B cell (primary cell): ENCODE measurements at regions not wholly inside any gene's neighbourhood (a gene's known extent, or its start where the extent isn't known, plus 50 kb on each side); places are given as distances from the start of the nearest gene placed in this dataset.

Source experiments
- ATAC-seq: fragments of 200-7000 bp; cut with Tn5 transposase; one replicate; pipeline ENCODE4 v1.10.0; 2021; ENCODE audit warnings: low read depth, mild to moderate bottlenecking, moderate number of reproducible peaks, moderate library complexity
- CTCF ChIA-PET: fragments of 350-600 bp; sonication (Branson Sonifier 250); formaldehyde crosslinking; loops from one replicate; lab custom pipeline; 2021; ENCODE audit warnings: antibody characterized with exemption, inconsistent platforms; lab: Charles Lee
- POLR2A ChIA-PET: fragments of 350-600 bp; sonication (Branson Sonifier 250); formaldehyde crosslinking; loops from one replicate; lab custom pipeline; 2021; ENCODE audit warnings: antibody characterized with exemption; lab: Charles Lee
- DNase-seq: peaks from one replicate; pipeline ENCODE4 v3.0.0; 2013
- H2AFZ ChIP-seq: 2 replicates; pipeline ENCODE4 v1.6.1; 2012; ENCODE audit warnings: mild to moderate bottlenecking, low read depth, low read length; ENCODE audit not compliant: insufficient read depth, poor library complexity, severe bottlenecking
- H3K27ac ChIP-seq, 2 donors: 1 replicate in 1 of 2; 2 replicates in 1 of 2; pipeline ENCODE4 v1.5.1; 2012 to 2013; ENCODE audit warnings: low read length in 2 of 2, mild to moderate bottlenecking in 2 of 2, moderate library complexity in 1 of 2
- H3K27me3 ChIP-seq, 4 experiments: fragments of 200-600 bp in 1 of 4; sonication (generic) in 1 of 4; replicated peaks in 1 of 4; 1 replicate in 2 of 4; 2 replicates in 2 of 4; pipeline versions ENCODE4 v1.6.1 to v1.7.0; 2013 to 2016; ENCODE audit warnings: low read length in 3 of 4, mild to moderate bottlenecking in 2 of 4, mixed read lengths in 1 of 4, moderate library complexity in 1 of 4; ENCODE audit not compliant: insufficient read depth in 4 of 4, control insufficient read depth in 3 of 4; ENCODE audit errors: control extremely low read depth in 1 of 4
- H3K36me3 ChIP-seq, 2 experiments: replicated peaks in 1 of 2; 1 replicate in 1 of 2; 2 replicates in 1 of 2; pipeline versions ENCODE4 v1.6.1 to v1.7.1; 2013; ENCODE audit warnings: low read length in 1 of 2; ENCODE audit not compliant: insufficient read depth in 2 of 2, control insufficient read depth in 1 of 2; ENCODE audit errors: control extremely low read depth in 1 of 2, extremely low read depth in 1 of 2
- H3K4me1 ChIP-seq, 2 donors: fragments of 200-600 bp in 1 of 2; sonication (generic) in 1 of 2; 1 replicate in 1 of 2; 2 replicates in 1 of 2; pipeline versions ENCODE4 v1.5.1 to v1.6.1; 2013 to 2017; ENCODE audit warnings: low read length in 2 of 2; ENCODE audit not compliant: control insufficient read depth in 2 of 2, insufficient read depth in 2 of 2
- H3K4me2 ChIP-seq: replicated peaks from 2 replicates; pipeline ENCODE3; 2012; ENCODE audit warnings: mild to moderate bottlenecking, low read depth, low read length; ENCODE audit not compliant: poor library complexity, severe bottlenecking
- H3K4me3 ChIP-seq, 5 experiments: fragments of 200-600 bp in 1 of 5; sonication (generic) in 1 of 5; 1 replicate in 3 of 5; 2 replicates in 2 of 5; pipeline versions ENCODE4 v1.5.1 to v1.7.0; 2011 to 2016; ENCODE audit warnings: low read length in 4 of 5, mild to moderate bottlenecking in 4 of 5, low read depth in 2 of 5, control low read depth in 1 of 5, moderate library complexity in 1 of 5; ENCODE audit not compliant: insufficient read depth in 1 of 5; ENCODE audit errors: control extremely low read depth in 1 of 5, extremely low read depth in 1 of 5
- H3K79me2 ChIP-seq: fragments of 200-600 bp; sonication (generic); one replicate; pipeline ENCODE4 v1.6.0; 2016; ENCODE audit warnings: low read length; ENCODE audit not compliant: control insufficient read depth, insufficient read depth
- H3K9ac ChIP-seq: fragments of 200-600 bp; sonication (generic); 2 replicates; pipeline ENCODE4 v1.6.1; 2017; ENCODE audit warnings: mild to moderate bottlenecking, low read length, moderate library complexity
- H3K9me3 ChIP-seq, 3 donors: one replicate each; pipeline versions ENCODE4 v1.6.1 to v1.7.1; 2013; ENCODE audit warnings: low read length in 2 of 3; ENCODE audit not compliant: control insufficient read depth in 2 of 3, insufficient read depth in 1 of 3; ENCODE audit errors: control extremely low read depth in 1 of 3
- H4K20me1 ChIP-seq: 2 replicates; pipeline ENCODE4 v1.6.0; 2012; ENCODE audit warnings: mild to moderate bottlenecking, low read length; ENCODE audit not compliant: insufficient read depth, control insufficient read depth, poor library complexity, severe bottlenecking
- H3K27ac Mint-ChIP-seq: one replicate; pipeline ENCODE4 v1.8.0; 2021; ENCODE audit warnings: mixed read lengths
- H3K27me3 Mint-ChIP-seq: one replicate; pipeline ENCODE4 v1.8.0; 2021; ENCODE audit warnings: mixed read lengths
- H3K4me1 Mint-ChIP-seq: one replicate; pipeline ENCODE4 v1.8.0; 2021; ENCODE audit warnings: mixed read lengths
- H3K4me3 Mint-ChIP-seq: one replicate; pipeline ENCODE4 v1.8.0; 2021; ENCODE audit warnings: mixed read lengths
- H3K9me3 Mint-ChIP-seq: one replicate; pipeline ENCODE4 v1.8.0; 2022; ENCODE audit warnings: mixed read lengths; ENCODE audit not compliant: insufficient read depth
- CTCF ChIP-seq: fragments of 200-600 bp; IDR thresholded peaks from one replicate; pipeline ENCODE4 v1.8.0; 2022; ENCODE audit warnings: antibody characterized with exemption, mild to moderate bottlenecking
- EZH2 ChIP-seq: IDR thresholded peaks from 2 replicates; pipeline ENCODE4 v1.6.1; 2012; ENCODE audit warnings: borderline replicate concordance, low read depth, mild to moderate bottlenecking, moderate library complexity, low read length; ENCODE audit not compliant: insufficient read depth, poor library complexity, severe bottlenecking
- WGBS: methylation state at CpG from one replicate; pipeline ENCODE4 v1.1.5; 2013; ENCODE audit warnings: missing lambda C conversion rate; ENCODE audit not compliant: insufficient coverage; 5-methylcytosine and 5-hydroxymethylcytosine counted together
- intact Hi-C: fragments of 100-400 bp; cut with micrococcal nuclease; formaldehyde crosslinking; loops from one replicate; pipeline ENCODE4 v1.10.0; 2022

- Histone ChIP-seq H3K9me3 (no peaks in the 10 kb centered on the region), H3K27ac (no peak overlapping the region), H3K36me3 (no peaks in the 10 kb centered on the region), H3K9ac (no peak overlapping the region), H3K4me1 (no peaks in the 10 kb centered on the region), H3K79me2 (no peaks in the 10 kb centered on the region), H3K27me3 (no peaks in the 10 kb centered on the region), H2AFZ (no peak overlapping the region), H3K4me2 (no peak overlapping the region), H3K4me3 (no peak overlapping the region), H4K20me1 (no peaks in the 10 kb centered on the region)
- H3K4me1 Mint-ChIP-seq: no peaks in the 10 kb centered on the region
- H3K27ac Mint-ChIP-seq: no peak overlapping the region
- no peaks in the 10 kb centered on the region for H3K9me3 Mint-ChIP-seq
- WGBS: 94% methylated on average over 3 of the region's 5 CpGs
- intact Hi-C loops: no loop called here
- no peak overlapping the region for H3K4me3 Mint-ChIP-seq
- H3K27me3 Mint-ChIP-seq: no peaks in the 10 kb centered on the region
- ATAC-seq (no peak), DNase-seq (no peak)
- CTCF ChIA-PET: no interaction called here
- no peak for TF ChIP-seq EZH2
- TF ChIP-seq CTCF: no peak
- POLR2A ChIA-PET: no interaction called here
Observed at GRCh38 chr9:78566948-78567675, 270.2 kb downstream of the PSAT1 start.

GRCh38 chr9:78567693-78568092, 270.8 kb downstream of the PSAT1 start:
- Histone ChIP-seq H3K27ac (no peak overlapping the region), H3K4me2 (no peak overlapping the region), H3K79me2 (no peaks in the 10 kb centered on the region), H4K20me1 (no peaks in the 10 kb centered on the region), H3K9ac (no peak overlapping the region), H3K4me1 (no peaks in the 10 kb centered on the region), H3K27me3 (no peaks in the 10 kb centered on the region), H2AFZ (no peak overlapping the region), H3K36me3 (no peaks in the 10 kb centered on the region), H3K9me3 (no peaks in the 10 kb centered on the region), H3K4me3 (no peak overlapping the region)
- intact Hi-C loops: no loop called here
- no peaks in the 10 kb centered on the region for H3K27me3 Mint-ChIP-seq
- POLR2A ChIA-PET: no interaction called here
- H3K4me1 Mint-ChIP-seq: no peaks in the 10 kb centered on the region
- H3K4me3 Mint-ChIP-seq: no peak overlapping the region
- H3K27ac Mint-ChIP-seq: no peak overlapping the region
- TF ChIP-seq EZH2: no peak
- no peak for TF ChIP-seq CTCF
- no CpG with 5 or more reads among the region's 3 CpGs for WGBS
- ATAC-seq (no peak), DNase-seq (no peak)
- H3K9me3 Mint-ChIP-seq: no peaks in the 10 kb centered on the region
- CTCF ChIA-PET: no interaction called here
